ENCODE measurements at regions not wholly inside any gene's neighbourhood (a gene's known extent, or its start where the extent isn't known, plus 50 kb on each side); places are given as distances from the start of the nearest gene placed in this dataset.

- TF ChIP-seq CTCF (IDR thresholded peaks at IDR 0.05): no peak
- TF ChIP-seq POLR2A (IDR thresholded peaks at IDR 0.05): no peak
These were observed 60.2 kb upstream of the STXBP6 start for GRCh38 chr14:25110106-25110505.

Measured in thyroid gland (tissue), 4 donors.